Panc1 (cell line): ENCODE measurements at regions not wholly inside any gene's neighbourhood (a gene's known extent, or its start where the extent isn't known, plus 50 kb on each side); places are given as distances from the start of the nearest gene placed in this dataset.

ENCODE experiments used
- ATAC-seq: fragments of 200-7000 bp; cut with Tn5 transposase; 2 replicates; pipeline ENCODE4 v1.9.1; 2020; ENCODE audit warnings: mild to moderate bottlenecking, moderate library complexity
- BruUV-seq: library from RNA; stranded (reverse); fragments of 400-500 nt; replicated peaks from 2 replicates; lab custom pipeline; 2021; lab: Mats Ljungman, UMichigan
- CTCF ChIA-PET: fragments of 300-600 bp; sonication (Branson Sonifier 250); formaldehyde crosslinking; loops from one replicate; lab custom pipeline; 2022; ENCODE audit warnings: antibody characterized with exemption; lab: Charles Lee
- POLR2A ChIA-PET: fragments of 300-600 bp; sonication (Branson Sonifier 250); formaldehyde crosslinking; loops from one replicate; lab custom pipeline; 2022; ENCODE audit warnings: antibody characterized with exemption; lab: Charles Lee
- DNase-seq: peaks from one replicate; pipeline ENCODE4 v3.0.0-alpha.2; 2010; ENCODE audit warnings: low read depth, low spot score
- H3K27ac ChIP-seq: 2 replicates; pipeline ENCODE4 v1.5.1; 2011; ENCODE audit warnings: mild to moderate bottlenecking, low read length, inconsistent platforms
- H3K27me3 ChIP-seq: fragments of 200-500 bp; sonication (Bioruptor generic); 2 replicates; pipeline ENCODE4 v1.6.0; 2014; ENCODE audit warnings: low read length, inconsistent platforms; ENCODE audit not compliant: control insufficient read depth, insufficient read depth
- H3K36me3 ChIP-seq: fragments of 200-500 bp; sonication (Bioruptor generic); 2 replicates; pipeline ENCODE4 v1.5.1; 2014; ENCODE audit warnings: inconsistent platforms, mild to moderate bottlenecking, low read length, moderate library complexity; ENCODE audit not compliant: control insufficient read depth, insufficient read depth
- H3K4me1 ChIP-seq: 2 replicates; pipeline ENCODE4 v1.5.1; 2011; ENCODE audit warnings: inconsistent platforms, mild to moderate bottlenecking, low read length, moderate library complexity; ENCODE audit not compliant: control insufficient read depth, insufficient read depth
- H3K4me3 ChIP-seq, 2 experiments: 2 replicates each; pipeline ENCODE4 v1.5.1; 2011 to 2012; ENCODE audit warnings: low read depth in 2 of 2, low read length in 2 of 2, mild to moderate bottlenecking in 2 of 2, inconsistent platforms in 1 of 2, moderate library complexity in 1 of 2
- H3K9me3 ChIP-seq: fragments of 200-500 bp; sonication (Bioruptor generic); 2 replicates; pipeline ENCODE4 v1.5.1; 2014; ENCODE audit warnings: low read depth, mild to moderate bottlenecking, inconsistent platforms, low read length, moderate library complexity; ENCODE audit not compliant: control insufficient read depth, insufficient read depth
- POLR2AphosphoS5 ChIP-seq: IDR thresholded peaks from 2 replicates; pipeline ENCODE4 v1.6.1; 2012; ENCODE audit warnings: mild to moderate bottlenecking, low read depth, low read length, moderate library complexity
- REST ChIP-seq, 2 experiments: IDR thresholded peaks; 2 replicates each; pipeline ENCODE4 v1.6.1; 2011 to 2012; ENCODE audit warnings: low read depth in 2 of 2, control low read depth in 1 of 2, low read length in 1 of 2, mild to moderate bottlenecking in 1 of 2, moderate library complexity in 1 of 2; ENCODE audit not compliant: insufficient read depth in 1 of 2
- SIN3A ChIP-seq: IDR thresholded peaks from 2 replicates; pipeline ENCODE4 v1.6.1; 2012; ENCODE audit warnings: low read depth, mild to moderate bottlenecking, low read length, moderate library complexity, borderline replicate concordance; ENCODE audit not compliant: insufficient read depth
- TCF7L2 ChIP-seq: IDR thresholded peaks from 2 replicates; pipeline ENCODE4 v1.6.1; 2011; ENCODE audit warnings: mild to moderate bottlenecking, low read depth, low read length, inconsistent platforms
- in situ Hi-C: cut with HindIII; loops from 2 replicates; pipeline ENCODE4 v1.10.0; 2016; ENCODE audit warnings: low sequenced_read_pairs, low pct_unique_long_range_greater_than_20kb
- intact Hi-C: fragments of 100-400 bp; cut with micrococcal nuclease; formaldehyde crosslinking; loops from one replicate; pipeline ENCODE4 v1.10.0; 2022; ENCODE audit not compliant: unreplicated experiment
- TF ChIP-seq, protein P1 (sequence below): fragments of 450-650 bp; IDR thresholded peaks from 2 replicates; pipeline ENCODE4 v1.5.1; 2017; ENCODE audit warnings: mild to moderate bottlenecking

DNA sequence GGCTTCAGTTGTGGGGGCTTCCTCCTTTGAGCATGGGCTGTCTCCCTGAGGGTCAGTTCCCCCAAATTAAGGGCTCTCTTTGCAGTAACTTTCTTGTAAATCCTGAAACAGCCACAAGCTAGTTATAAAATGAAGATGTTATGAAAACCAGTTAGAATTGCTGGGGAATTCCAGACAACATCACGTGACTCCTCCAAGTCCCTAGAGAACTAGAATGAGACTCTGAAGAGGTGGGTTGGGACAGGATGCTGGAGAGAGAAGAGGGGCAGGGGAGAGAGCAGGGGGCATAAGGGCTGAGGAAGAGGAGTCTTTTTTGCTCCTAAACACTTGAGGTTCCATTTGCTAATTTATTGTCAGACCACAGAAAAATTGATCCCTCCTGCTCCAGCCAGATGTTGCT is 380.3 kb downstream of the DHX35 start:
- Histone ChIP-seq H3K4me3 (no peak overlapping the region), H3K27ac (no peak overlapping the region), H3K36me3 (no peaks in the 10 kb centered on the region), H3K27me3 (no peaks in the 10 kb centered on the region), H3K4me1 (no peaks in the 10 kb centered on the region), H3K9me3 (0 out of 2 replicates have a peak, but pooled peaks cover 3% of the 10 kb centered on the region)
- in situ Hi-C loops, result no loop called here
- POLR2A ChIA-PET, result no interaction called here
- TF ChIP-seq REST (IDR thresholded peaks at IDR 0.05; ENCODE audit: insufficient read depth in 1 of 2, low read depth in 2 of 2, low read length in 1 of 2) (no peak), POLR2AphosphoS5 (no peak), SIN3A (no peak), TCF7L2 (no peak)
- TF ChIP-seq, protein P1, sequence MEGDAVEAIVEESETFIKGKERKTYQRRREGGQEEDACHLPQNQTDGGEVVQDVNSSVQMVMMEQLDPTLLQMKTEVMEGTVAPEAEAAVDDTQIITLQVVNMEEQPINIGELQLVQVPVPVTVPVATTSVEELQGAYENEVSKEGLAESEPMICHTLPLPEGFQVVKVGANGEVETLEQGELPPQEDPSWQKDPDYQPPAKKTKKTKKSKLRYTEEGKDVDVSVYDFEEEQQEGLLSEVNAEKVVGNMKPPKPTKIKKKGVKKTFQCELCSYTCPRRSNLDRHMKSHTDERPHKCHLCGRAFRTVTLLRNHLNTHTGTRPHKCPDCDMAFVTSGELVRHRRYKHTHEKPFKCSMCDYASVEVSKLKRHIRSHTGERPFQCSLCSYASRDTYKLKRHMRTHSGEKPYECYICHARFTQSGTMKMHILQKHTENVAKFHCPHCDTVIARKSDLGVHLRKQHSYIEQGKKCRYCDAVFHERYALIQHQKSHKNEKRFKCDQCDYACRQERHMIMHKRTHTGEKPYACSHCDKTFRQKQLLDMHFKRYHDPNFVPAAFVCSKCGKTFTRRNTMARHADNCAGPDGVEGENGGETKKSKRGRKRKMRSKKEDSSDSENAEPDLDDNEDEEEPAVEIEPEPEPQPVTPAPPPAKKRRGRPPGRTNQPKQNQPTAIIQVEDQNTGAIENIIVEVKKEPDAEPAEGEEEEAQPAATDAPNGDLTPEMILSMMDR, result no peak
- no TSS peak for BruUV-seq
- ATAC-seq (no peak), DNase-seq (no peak)
- intact Hi-C loops, result no loop called here
- CTCF ChIA-PET, result no interaction called here

DNA sequence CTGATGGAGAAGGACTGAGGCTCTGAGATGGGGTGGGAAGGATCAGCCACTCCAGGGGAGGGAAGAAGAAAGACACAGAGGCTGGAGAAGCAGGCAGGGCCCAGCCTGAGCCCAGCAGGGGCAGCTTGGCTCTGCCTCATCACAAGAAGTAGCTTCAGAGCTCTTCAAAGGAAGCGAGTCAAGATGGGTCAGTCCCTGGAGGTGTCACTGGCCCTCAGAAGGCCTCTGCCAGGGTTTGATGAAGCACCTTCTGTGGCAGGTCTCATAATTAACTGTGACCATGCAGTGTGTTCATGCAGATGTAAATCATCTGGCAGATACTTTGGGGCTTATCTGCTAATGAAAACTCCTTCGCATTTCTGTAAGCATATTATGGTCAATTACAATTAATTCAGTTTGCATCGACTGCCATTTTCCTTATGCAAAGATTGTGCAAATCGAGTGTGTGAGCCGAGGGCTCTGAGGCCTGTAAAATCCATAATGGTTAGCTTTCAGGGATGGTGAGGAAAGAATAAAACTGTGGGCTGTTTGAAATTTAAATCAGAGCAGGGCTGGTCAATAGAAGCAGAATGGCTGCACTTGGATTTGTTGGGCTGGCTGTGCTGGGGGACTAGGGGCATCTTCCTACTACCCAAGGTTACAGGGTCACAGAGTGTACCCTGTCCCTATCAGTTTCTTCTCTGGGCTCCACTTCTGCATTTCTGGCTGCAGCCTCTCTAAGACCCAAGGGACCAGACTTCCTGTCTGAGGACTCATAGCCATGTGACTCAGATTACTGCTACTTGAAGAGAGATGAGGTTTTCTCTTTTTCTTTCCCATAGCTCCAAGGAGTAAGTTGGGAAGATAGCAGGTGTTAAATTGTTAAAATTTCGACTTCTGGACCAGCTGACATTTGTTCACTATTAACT is 376.6 kb downstream of the DHX35 start:
- no TSS peak for BruUV-seq
- DNase-seq, result no peak
- H3K27ac ChIP-seq, result no peak overlapping the region
- H3K4me1 ChIP-seq, result no peaks in the 10 kb centered on the region
- no peaks in the 10 kb centered on the region for H3K9me3 ChIP-seq
- no peak for ATAC-seq
- TF ChIP-seq SIN3A, result no peak
- TF ChIP-seq TCF7L2, result no peak
- TF ChIP-seq, protein P1, result no peak
- no peak for TF ChIP-seq REST (IDR thresholded peaks at IDR 0.05; ENCODE audit: insufficient read depth in 1 of 2, low read depth in 2 of 2, low read length in 1 of 2)
- no peak for TF ChIP-seq POLR2AphosphoS5
- ChIA-PET CTCF (no interaction called here), POLR2A (no interaction called here)
- H3K4me3 ChIP-seq, result no peak overlapping the region
- H3K36me3 ChIP-seq, result no peaks in the 10 kb centered on the region
- in situ Hi-C loops, result no loop called here
- intact Hi-C loops, result no loop called here
- H3K27me3 ChIP-seq, result no peaks in the 10 kb centered on the region
